HUDEP-2 (cell line): ENCODE measurements at regions not wholly inside any gene's neighbourhood (a gene's known extent, or its start where the extent isn't known, plus 50 kb on each side); places are given as distances from the start of the nearest gene placed in this dataset.
"Not testable (repeated sequence)": the region's sequence is repeated elsewhere in the genome, so short reads cannot be mapped to it uniquely, and the experiment has no call there.

Source experiments
- DNase-seq, 76 experiments: peaks; one replicate each; lab custom pipeline; 2025; ENCODE audit not compliant: unreplicated experiment in 76 of 76; lab: John Stamatoyannopoulos, UW

DNA sequence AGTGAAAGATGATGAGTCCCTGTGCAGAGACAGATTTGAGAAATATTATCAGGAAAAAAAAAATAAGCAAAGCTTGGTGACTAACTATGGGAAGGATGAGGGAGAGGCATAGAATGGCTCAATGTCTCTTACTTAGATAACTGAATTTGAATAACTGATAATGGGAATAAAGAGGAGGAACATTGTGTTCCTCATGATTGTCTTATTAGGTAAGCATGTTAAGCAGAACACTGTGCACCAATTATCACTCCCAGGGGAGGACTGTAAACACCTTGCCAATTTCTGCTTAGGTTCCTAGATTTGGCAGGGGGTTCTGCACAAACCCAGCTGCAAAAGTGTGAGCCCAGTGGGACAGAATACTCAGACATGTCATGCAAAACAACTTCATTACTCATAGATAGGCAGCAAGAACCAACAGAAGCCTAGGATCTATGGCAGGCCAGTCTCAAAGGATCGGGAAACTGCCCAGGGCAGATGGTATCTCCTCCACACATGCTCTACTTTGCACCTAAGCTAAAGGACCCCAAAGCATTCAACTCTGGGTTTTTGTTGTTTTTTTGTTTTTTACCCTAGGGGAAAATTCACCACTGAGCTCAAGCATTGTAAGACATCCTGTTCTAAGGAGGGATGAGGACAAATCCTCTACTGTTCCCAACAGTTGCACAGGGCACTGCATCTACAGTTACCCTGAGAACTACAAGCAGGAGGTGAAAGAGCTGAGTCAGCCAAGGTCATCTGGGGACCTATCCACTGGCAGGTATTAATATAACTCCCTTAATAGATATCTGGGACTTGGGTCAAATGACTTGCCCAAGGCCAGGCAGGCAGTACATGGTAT, 907.0 kb downstream of the RAPGEF2 start:
- DNase-seq: no peak

DNA sequence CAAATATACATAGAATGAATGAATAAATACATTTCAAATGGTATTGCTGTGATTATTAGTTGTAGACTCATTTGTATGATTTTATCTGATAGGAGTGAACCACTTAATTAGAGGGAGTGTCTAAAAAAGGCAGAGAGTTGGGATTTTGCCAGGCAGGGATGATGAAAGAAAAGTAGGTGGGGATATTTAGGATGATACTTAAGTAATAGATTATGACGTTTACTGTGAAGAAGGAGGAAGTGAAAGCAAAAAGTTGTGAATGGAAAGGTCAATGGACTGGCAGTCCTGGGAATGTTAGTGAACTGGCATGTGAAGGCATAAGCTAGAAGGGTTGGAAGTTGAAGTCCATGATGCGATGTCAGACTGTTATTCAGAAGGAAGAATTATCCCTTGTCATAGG, 917.1 kb downstream of the RAPGEF2 start:
- no peak for DNase-seq

DNA sequence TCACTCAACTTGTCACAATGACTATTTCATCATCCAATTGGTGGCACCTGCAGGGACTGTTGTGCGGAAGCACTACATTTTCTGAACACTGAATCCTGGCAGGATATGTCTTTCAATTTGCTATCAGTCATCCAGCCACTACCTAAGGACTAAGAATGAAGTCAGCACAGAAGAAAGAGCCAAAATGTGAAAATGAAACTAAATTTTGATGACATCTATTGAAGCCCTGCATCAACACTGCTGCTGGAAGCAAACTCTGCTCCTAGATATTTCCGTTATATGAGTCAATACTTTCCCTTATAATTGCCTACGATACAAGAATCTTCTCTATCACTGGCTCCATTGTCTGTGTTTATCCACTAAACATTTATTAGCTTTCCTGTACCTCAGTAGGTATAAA, 917.9 kb downstream of the RAPGEF2 start:
- DNase-seq: no peak

DNA sequence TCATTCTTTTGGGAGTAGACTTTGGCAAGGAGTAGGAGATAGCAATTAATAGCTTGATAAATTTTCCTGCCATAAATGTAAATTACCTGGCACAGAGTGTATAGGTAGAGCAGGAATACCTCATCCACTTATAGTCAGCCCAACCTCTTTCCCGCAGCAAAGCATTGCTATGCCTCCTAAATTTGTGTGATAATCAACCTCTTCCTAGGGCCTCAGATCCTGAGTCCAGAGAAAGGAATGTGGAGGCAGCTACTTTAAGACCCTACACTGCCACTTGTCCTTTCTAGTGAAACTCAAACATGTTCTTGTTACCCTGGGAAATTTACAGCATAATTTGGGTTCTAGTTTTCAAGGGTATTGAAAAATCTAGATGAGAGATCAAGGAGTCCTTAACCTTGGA, 919.0 kb downstream of the RAPGEF2 start:
- DNase-seq: no peak

DNA sequence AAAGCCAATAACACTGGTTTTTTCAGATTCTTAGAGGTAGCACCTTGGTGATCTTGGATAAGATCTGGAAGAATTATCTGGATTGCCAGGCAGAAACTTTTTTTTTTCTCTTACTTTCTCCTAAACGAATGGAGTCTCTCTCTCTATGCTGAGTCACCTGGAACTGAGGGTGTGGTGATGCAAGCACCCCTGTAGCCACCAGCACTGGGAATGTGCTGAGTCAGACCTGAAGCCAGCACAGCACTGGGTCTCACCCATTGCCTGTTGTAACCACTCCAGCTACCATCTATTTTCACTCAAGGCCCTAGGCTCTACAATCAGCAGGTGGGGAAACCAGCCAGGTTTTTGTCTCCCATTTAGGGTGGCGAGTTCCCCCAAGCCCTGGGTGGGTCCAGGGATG, 923.8 kb downstream of the RAPGEF2 start:
- peak in 1 of 76 experiments; percentile 2 for DNase-seq

DNA sequence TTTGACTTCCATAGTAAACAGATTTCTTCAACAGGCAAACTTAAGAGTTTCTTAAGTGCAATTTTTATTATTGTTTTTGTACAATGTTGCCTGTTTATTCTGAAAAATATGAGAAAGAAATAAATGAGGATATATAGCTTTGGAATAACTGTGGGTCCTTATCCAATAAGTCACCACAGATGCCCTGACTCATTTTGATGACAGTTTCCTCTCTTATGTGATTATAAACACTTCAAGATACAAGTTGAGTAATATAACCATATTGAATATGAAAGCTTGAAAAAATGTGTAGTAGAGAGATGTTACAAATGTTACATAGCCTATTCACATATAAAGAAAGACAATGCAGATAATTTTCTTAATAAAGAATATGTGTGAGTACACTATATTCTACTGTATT, 931.6 kb downstream of the RAPGEF2 start:
- no peak for DNase-seq

DNA sequence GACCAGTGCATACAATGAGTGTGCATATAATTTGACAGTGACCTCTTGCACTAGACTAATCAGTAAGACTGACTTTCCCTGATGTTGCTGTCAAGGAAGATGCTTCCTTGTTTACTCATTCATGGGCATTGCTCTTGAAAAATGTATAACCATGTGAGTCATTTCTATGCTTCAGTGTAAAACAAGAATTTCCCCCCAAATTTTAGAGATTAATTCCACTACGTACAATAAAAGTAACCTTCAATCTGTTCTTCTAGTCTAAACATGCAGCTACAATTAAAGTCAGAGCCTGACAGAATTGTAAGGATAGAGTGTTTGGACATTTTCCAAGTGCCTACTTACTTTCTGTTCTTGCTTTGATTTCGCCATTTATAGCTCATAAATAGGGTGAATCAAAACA, 935.7 kb downstream of the RAPGEF2 start:
- DNase-seq: no peak

DNA sequence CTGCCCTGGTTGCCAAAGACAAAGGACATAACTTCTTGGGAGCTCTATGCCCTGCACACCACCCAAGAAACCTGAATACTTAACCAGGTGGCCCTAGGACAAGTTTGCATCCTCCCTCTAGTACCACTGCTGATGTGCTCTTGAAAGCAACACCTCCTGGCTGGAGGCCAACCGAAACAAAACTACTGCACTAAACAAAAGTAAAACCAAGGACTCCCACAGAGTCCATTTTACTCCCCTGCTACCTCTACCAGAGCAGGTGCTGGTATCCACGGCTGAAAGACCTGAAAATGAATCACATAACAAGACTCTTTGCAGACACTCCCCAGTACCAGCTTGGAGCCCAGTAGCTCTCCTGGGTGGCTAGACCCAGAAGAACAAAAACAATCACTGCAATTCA, 941.8 kb downstream of the RAPGEF2 start:
- DNase-seq: no peak

DNA sequence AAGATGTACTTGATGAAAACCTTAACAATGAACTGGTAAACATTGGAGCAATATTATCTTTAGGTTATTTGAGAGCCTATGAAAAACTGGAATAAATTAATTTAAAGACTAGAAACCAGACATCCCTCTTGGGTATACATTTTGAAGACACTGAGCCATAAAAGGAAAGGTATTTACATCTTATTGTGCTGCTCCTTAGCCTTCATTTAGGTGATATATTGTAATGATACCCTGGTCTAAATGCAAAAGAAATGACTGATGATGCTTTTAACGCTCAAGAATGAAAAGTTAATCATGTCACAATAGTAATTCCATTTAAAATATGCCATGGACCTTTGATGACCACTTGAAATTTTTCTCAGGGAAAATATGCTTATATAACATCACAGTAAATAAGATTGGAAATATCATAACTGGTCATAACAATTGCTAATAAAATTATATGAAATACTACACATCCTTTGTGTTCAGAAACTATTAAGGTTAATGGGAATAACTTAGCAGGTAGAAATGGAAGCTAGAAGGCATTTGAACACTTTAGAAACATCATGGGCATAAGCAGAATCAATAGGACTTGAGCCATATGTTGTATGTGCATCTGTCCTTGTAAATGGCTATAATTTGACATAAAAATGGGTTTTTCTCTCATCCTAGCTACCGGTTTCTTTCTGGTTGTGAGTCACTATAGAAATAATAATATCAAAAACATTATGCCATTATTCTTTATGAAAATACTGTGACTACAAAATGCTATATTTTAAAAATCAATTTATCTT, 979.7 kb downstream of the RAPGEF2 start:
- no peak for DNase-seq

DNA sequence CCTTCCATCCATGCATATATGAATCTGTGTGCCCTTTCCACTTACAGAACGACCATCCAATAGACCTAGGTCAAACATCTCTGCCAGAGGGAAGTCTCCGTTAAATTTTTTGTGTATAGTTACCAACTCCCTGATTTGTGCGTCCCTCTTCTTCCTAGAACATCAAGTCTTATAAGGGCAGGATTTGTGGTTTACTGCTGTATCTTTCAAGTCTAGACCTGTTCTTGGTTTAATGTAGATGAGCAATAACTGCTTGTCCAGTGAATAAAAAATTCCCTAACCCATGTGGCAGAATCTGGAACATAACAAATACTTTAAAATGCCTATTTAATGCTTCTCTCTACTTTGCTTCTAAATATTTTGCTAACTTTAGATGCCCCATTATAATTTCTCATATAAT, 988.8 kb downstream of the RAPGEF2 start:
- no peak for DNase-seq

DNA sequence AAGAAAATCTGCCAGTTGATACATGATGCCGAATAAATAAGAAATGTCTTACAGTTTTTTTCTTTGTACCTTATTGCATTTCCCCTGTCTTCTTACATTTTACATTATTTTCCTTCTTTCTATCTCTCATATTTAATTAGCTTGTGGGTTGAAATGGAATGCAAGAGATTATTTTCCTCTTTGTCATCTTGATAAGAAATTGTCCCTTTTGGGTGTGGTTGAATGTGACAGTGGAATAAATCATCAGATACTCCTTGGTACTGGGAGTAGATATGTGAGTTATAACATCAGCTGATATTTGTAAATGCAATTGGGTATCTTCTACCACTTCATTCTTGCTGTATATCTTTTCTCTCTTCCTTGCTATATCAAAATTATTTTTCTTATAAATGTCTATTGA, 997.4 kb downstream of the RAPGEF2 start:
- no peak for DNase-seq

DNA sequence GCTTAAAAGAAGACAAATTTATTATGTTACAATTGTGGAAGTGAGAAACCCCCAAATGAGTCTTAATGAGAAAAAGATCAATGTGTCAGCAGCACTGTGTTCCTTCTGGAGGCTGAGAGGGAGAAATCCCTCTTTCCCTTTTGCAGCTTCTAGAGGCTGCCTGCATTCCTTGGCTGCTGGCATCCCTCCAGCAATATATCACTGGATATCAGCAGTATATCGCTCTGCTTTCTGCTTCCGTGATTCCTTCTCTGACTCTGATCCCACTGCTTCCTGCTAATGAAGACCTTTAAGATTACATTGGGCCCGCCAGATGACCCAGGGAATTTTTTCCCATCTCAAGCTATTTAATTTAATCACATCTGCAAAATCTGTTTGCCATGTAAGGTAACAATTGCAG, 1008.0 kb downstream of the RAPGEF2 start:
- DNase-seq: no peak

DNA sequence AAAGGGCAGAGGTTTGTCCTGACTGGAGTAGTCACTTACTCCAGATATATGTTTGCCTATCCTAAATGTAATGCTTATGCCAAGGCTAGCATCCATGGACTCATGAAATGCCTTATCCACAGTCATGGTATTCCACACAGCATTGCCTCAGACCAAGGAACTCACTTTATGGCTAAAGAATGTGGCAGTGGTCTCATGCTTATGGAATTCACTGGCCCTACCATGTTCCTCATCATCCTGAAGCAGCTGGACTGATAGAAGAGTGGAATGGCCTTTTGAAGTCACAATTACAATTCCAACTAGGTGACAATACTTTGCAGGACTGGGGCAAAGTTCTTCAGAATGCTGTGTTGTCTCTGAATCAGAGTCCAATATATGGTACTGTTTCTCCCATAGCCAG, 1014.8 kb downstream of the RAPGEF2 start:
- DNase-seq: no peak

DNA sequence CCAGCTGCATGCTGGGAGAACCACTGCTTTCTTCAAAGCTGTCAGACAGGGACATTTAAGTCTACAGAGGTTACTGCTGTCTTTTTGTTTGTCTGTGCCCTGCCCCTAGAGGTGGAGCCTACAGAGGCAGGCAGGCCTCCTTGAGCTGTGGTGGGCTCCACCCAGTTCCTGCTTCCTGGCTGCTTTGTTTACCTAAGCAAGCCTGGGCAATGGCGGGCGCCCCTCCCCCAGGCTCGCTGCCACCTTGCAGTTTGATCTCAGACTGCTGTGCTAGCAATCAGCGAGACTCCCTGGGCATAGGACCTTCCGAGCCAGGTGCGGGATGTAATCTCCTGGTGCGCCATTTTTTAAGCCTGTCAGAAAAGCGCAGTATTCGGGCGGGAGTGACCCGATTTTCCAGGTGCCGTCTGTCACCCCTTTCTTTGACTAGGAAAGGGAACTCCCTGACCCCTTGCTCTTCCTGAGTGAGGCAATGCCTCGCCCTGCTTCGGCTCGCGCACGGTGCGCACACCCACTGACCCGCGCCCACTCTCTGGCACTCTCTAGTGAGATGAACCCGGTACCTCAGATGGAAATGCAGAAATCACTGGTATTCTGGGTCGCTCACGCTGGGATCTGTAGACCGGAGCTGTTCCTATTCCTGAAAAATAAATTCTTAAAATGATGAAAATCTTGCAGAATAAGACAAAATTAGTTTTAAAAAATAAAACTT, 1022.9 kb downstream of the RAPGEF2 start:
- DNase-seq: not testable (repeated sequence)

DNA sequence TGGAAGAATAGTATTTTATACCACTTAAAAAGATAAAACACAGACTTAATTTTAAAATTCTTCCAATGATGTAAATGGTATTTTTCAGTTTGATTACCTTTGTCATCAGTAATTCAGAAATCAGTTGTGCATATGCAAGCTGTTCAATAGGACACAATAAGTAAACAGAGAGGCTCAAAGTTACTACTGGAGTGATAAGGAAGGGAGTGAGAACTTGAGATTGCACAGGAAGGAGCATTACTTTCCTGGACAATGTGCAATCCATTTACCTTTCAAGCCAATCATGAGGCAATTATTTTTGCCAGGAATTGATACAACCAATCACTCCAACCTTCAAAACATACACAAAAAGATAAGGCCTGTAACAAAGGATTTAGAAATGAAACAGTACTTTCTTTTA, 1024.3 kb downstream of the RAPGEF2 start:
- no peak for DNase-seq

DNA sequence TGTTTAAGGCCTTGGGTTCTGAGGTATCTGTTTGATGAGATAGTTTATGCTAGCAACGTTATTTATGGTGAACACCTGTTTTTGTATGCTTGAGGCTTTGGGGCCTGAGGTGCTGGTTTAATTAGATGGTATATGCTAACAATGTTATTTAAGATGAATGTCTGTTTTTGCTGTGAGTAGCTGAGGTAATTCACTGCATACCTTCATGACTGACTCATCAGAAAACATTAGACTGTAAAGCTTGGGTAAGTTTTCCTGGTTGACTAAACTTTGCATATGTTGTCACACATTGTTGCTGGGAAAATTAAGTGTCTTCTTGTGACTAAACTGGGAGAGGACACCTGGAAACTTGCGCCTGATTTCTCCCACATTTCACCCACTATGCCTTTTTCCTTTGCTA, 1026.6 kb downstream of the RAPGEF2 start:
- DNase-seq: no peak

DNA sequence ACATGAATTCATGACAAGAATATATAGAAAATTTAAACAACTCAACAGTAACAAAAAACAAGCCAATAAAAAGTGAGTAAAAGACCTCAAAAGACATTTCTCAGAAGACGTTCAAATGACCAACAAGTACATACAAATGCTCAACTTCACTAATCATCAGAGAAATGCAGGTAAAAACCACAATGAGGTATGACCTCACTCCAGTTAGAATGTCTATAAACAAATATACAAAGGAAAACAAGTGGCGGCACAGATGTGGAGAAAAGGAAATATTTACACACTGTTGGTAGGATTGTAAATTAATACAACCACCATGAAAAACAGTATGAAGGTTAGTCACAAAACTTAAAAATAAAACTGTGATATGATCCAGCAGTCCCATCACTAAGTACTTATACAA, 1033.1 kb downstream of the RAPGEF2 start:
- DNase-seq: no peak

DNA sequence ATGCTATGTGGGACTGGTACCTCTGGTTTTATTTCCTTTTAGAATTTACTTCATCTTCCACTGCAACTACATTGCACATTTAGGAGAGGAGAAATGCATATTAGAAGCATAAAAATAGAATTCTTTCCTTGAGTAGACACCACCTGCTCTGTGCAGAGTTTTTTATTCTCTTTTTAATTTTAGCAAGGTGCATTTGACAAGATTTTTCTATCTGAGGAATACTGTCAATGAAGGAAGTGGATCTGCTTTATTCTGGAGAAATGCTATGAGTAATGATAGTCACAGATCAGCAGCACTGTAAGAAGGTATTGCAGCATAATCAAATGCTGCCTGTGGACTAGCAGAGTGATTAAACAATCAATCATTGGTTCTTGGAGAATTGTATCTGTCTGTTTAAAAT, 1038.3 kb downstream of the RAPGEF2 start:
- no peak for DNase-seq

DNA sequence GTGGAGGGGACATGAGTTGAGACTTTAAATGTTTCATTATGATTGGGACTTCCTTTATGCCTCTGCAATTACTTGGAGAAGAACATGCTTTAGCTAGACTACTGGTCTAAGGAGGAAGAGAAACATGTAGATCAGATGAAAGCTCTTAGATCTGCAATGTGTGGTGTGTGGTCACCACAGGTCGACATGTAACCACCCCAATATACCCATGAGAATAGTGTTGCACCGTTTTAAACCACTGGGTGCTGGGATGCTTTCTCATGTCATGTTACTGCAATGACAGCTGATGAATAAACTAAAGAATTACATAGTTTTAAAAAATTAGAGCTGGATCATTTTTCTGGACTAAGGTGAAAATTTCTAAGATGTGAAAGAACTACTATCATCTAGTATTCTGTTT, 1039.7 kb downstream of the RAPGEF2 start:
- no peak for DNase-seq

DNA sequence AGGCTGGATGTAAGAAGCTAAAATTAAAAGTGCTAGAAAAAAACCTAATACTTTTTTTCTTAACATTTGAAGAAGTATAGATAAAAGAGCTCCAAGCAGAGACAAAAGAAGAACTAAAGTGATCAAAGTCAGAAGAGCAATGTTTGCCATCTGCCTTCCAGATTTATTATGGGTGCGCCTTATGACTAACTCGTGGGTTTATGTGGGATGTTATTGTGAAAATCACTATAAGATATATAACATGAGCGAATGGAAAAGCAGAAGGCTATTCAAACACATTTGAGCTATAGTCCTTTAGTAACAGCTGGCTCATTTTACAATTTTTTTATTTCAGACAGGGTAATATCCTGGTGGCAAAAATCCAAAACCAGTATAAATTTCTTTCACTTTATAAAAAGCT, 1040.7 kb downstream of the RAPGEF2 start:
- no peak for DNase-seq

DNA sequence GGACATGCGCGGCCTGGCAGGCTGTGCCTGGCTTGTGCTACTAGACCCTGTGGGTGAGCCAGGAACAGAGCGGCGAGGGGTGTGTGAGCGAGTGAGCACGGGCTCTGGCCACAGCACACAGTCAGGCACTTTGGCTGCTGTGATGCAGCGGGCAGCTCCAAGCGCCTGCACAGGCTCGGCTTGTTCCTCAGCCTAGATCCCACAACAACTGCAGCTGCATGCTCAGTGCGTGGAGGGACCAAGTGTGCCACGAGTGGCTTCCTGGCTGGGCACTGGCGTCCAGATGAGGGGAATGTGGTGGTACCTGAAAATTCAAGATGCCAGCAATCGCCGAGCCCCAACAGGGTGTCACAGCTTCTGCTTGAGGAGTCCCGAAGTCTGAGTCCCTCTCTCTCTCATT, 1056.6 kb downstream of the RAPGEF2 start:
- no peak for DNase-seq

DNA sequence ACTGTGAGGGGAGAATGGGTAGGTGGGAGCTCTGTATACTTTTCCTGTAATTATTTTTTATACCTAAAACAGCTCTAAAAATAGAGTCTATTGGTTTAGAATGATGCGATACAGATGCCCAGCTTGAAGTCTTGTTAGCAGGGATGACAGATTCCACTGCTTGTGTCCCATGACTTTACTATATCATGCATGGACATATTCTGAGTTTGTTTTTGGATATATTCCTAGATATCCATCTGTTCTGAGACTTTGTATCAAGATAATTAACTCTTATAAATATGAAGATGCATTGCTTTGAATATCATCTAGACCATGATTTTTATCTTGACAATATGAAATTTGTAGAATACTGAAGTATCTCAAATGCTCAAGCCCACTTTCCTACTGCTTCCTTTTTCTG, 1058.1 kb downstream of the RAPGEF2 start:
- DNase-seq: no peak
